Skin epidermis (tissue), 12 donors: ENCODE measurements at regions not wholly inside any gene's neighbourhood (a gene's known extent, or its start where the extent isn't known, plus 50 kb on each side); places are given as distances from the start of the nearest gene placed in this dataset.
"Not testable (repeated sequence)": the region's sequence is repeated elsewhere in the genome, so short reads cannot be mapped to it uniquely, and the experiment has no call there.

Experiments
- H3K27ac ChIP-seq, 21 experiments: fragments of 200-600 bp; sonication (generic) in 11 of 21; one replicate each; pipeline ENCODE4 v1.5.0; 2020; ENCODE audit warnings: mild to moderate bottlenecking in 3 of 21, inconsistent platforms in 2 of 21, moderate library complexity in 2 of 21
- H3K4me3 ChIP-seq, 7 experiments: fragments of 200-600 bp; sonication (generic) in 2 of 7; one replicate each; pipeline ENCODE4 v1.5.0; 2020; ENCODE audit warnings: inconsistent platforms in 2 of 7, mild to moderate bottlenecking in 2 of 7, moderate library complexity in 1 of 7

- H3K27ac ChIP-seq, result peak overlapping the region in 2 of 21 experiments; percentile 21 to 25
- H3K4me3 ChIP-seq, result no peak overlapping the region
These were observed 86.7 kb upstream of the STMND1 start for GRCh38 chr6:17015144-17015543.

DNA sequence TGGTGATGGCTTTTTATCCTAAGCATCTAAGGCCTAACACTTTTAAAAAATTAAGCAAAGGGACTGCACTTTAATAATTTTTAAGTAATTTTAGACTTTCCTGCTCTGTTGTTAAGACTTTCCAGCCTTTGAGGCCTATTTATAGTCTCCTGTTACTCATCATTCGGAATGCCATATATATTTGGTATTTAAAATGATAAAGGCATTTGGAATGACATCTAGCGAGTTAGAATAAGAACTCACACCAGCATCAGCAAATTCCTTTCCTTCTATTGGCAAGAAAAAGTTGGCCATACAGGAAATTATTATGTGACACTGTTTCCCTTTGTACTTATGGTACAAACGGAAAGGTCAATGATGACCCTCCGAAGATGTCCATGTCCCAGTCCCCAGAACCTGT is 88.1 kb upstream of the STMND1 start:
- peak overlapping the region in 1 of 21 experiments; percentile 37 for H3K27ac ChIP-seq

GRCh38 chr6:17012421-17013225 is 89.2 kb upstream of the STMND1 start:
- peak overlapping the region in 1 of 21 experiments; percentile 37 for H3K27ac ChIP-seq
- H3K4me3 ChIP-seq, result no peak overlapping the region

More for the DNA sequence above, 88.1 kb upstream of the STMND1 start:
- no peak overlapping the region for H3K4me3 ChIP-seq

DNA sequence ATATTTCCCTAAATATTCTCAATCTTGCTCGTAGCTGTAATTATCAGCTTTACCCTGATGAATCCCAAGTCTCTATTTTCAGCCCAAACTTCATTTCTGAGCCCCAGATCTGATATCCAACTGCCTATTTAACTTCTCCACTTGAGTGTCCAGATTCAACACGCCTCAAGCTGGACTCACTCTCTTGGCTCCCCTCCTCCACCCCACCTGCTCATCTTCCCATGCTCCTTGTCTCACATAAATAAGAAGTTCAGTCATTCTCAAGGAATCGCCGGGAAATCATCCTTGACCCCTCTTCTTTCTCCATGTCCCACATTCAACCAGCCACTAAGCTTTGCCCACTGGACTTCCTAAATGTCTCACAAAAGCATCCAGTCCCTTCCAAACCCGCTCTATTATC is 89.9 kb upstream of the STMND1 start:
- H3K27ac ChIP-seq, result no peak overlapping the region
- H3K4me3 ChIP-seq, result no peak overlapping the region

DNA sequence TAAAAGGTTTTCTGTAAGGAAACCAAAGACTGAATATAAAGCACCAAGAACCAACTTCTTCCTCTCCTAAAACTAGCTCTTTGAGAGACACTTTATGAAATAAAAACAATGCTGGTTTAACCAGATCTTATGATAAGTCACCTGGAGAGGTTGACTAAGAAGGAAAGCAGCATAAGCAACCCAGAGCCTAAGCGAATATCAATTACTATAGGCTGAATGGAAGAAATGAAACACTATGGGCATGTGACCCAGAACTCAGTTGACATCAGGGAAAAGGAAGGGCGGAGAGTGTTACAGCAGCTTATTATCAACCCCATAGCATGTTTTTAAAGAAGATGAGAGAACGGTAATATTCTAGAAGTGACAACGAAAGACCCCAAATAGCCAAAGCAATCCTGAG is 94.1 kb upstream of the STMND1 start:
- H3K4me3 ChIP-seq, result no peak overlapping the region
- H3K27ac ChIP-seq, result no peak overlapping the region

GRCh38 chr6:17006543-17006942 is 95.3 kb upstream of the STMND1 start:
- H3K4me3 ChIP-seq, result no peak overlapping the region
- no peak overlapping the region for H3K27ac ChIP-seq

- H3K4me3 ChIP-seq, result no peak overlapping the region
- peak overlapping the region in 1 of 21 experiments; percentile 20 for H3K27ac ChIP-seq
These were observed 97.6 kb upstream of the STMND1 start for GRCh38 chr6:17004269-17004668.

- H3K4me3 ChIP-seq, result no peak overlapping the region
- no peak overlapping the region for H3K27ac ChIP-seq
These were observed 99.7 kb upstream of the STMND1 start for GRCh38 chr6:17002123-17002522.

DNA sequence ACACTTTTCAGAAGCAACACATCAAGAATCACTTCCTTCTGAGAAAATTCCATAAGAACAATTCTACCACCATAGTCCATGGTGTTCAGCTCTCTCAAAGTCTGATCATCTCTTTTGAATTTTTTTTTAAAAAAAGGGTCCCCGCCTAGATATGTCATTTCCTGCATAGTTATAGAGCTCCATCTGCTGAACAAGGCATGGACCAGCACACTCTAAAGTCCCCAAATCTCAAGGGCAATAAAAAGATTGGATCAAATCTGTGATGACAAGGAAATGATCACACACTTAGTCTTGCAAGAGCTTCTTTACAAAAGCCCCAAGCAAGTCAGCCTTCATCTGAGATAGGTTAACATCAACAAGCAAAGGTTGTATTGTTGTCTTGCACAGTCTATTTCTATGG is 100.7 kb upstream of the STMND1 start:
- no peak overlapping the region for H3K27ac ChIP-seq
- H3K4me3 ChIP-seq, result no peak overlapping the region

DNA sequence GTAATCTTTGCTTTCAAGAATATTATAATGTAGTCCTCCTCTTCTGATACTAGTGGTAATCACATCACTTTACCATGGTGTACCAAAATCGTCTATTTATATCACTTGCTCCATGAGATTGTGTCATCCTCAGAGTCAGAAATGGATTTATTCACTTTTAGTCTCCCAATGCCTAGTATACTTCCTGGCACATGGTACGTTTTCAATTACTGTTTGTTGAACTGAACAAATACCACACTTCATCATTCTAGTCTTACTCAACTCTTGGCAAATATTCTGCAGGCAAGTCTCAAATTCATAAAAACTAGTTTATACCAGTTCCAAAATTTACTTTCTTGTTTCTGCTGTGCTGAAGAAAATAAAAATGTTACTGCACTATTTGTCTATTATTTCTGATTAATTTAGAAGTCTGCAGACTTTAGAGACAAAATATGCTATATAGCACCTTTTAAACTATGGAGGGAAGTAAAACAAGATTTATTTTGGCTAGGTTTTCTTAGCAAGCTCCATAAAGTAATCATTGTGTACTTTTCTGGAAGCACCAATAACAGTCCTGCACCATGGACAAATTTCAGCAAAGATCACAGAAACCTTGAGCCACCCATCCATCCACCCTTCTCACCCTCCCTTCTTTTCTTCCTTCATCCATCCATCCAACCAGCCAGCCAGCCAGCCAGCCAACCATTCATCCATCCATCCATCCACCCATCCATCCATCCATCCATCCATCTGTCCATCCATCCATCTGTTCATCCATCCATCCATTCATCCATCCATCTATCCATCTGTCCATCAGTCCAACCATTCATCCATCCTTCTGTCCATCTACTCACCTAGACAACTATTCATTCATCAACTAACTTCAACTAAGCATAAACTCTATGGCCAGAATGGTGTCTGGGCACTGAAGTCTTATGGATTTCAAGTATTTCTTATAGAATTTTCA is 102.1 kb upstream of the STMND1 start:
- Histone ChIP-seq H3K27ac (peak overlapping the region in 2 of 21 experiments; percentile 20 to 42), H3K4me3 (no peak overlapping the region)

DNA sequence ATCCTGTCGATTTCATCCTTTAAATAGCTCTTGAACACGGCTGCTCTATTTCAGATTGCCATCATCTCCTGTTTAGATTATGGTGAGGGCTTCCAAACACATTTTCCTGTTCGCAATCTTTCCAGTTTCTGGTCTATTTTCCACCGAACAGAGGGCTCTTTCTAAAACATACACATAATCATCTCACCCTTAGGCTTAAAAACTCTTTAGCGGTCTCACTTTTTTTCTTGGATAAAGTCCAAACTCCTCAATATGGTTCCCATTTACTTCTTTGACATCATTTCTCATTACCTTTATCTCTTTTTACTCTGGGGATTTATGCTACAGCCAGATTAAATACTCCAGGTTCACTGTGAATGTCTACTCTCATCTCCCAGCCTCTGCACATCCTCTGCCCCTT is 103.4 kb upstream of the STMND1 start:
- no peak overlapping the region for H3K27ac ChIP-seq
- no peak overlapping the region for H3K4me3 ChIP-seq

DNA sequence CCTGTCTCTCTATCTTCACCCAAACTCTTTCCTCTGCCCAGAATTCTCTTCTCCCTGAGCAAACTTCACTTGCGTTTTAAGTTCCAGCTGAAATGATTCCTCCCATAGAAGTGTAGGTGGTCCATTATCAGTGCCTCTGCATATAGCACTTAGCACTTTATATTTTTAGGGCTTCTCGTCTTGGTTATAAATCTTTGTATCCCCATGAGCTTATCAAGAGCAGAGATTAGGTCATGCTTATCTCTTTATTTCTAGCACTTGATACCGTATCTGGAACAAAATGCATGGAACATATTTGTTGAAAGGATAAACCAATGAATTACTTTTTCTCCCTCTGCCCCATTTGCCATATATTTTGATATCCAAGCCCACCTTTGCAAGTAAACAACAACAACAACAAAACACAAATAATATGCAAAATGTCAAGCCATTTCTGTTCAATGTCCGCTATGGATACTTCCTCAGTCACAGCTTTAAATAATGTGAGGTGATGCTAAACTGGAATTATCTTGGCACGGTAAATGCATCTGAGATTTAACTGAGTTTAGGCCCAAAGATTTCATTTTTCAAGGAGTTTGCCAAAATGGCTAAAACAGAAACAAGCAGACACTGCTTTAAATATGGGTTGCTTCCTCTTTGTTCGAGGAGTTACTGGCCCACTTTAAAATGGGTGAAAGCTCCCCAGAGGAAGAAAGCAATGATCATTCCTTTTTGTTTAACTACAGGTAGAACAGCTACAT is 106.2 kb upstream of the STMND1 start:
- Histone ChIP-seq H3K27ac (no peak overlapping the region), H3K4me3 (no peak overlapping the region)

DNA sequence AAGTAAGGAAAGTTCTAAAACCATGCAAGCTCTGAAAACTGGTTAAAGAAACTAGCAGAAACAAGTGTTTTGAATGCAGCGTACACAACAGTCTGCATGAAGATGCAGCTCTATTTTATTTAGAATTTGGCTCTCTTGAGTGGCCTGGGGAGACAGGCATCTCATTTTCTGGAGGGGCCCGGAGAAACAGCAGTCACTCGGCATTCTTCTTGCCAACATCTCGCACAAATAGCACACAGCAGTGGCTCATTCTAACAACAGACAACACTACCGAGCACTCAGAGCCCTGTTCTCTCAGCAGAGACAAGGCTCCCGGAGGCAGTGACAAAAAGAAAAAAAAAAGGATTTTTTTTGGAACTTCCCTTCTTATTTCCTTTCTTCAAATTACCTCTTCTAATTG is 108.5 kb upstream of the STMND1 start:
- Histone ChIP-seq H3K4me3 (no peak overlapping the region), H3K27ac (no peak overlapping the region)

DNA sequence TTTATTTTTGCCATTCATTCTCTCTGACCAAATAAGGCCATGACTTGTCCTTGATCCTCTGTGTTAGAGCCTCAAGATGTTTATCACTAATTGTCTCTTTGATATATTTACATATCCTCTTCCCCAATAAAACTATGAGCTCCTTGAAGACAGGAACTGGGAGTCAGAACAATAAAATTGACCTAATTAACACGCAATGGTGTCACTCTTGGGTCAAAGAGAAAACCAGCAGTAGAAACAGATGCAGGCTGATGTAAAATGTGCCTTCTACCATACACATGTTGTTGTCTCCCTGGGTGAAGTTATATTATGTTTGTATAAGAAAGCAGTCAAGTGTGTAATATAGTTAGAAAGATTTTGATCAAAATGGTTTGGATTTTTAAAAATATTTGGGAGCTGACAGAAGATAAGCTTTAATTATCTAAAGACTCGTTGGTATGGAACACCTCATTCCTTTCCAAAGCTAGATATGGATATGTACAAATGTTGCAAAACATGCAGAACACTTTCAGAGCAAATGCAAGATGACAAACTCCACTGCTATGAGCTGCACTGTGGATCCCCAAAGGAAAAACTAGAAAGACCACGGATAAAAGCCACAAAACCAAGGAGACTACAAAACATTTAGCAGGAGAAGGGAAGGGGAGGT is 109.7 kb upstream of the STMND1 start:
- Histone ChIP-seq H3K27ac (no peak overlapping the region), H3K4me3 (no peak overlapping the region)

DNA sequence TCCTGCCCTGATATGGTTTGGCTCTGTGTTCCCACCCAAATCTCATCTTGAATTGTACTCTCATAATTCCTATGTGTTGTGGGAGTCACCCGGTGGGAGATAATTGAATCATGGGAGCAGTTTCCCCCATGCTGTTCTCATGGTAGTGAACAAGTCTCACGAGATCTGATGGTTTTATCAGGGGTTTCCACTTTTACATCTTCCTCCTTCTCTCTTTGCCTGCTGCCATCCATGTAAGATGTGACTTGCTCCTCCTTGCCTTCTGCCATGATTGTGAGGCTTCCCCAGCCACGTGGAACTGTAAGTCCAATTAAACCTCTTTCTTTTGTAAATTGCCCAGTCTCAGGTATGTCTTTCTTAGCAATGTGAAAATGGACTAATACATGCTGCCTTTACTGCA is 111.9 kb upstream of the STMND1 start:
- not testable (repeated sequence) for H3K27ac ChIP-seq, H3K4me3 ChIP-seq

GRCh38 chr6:16989382-16989781 is 112.5 kb upstream of the STMND1 start:
- H3K4me3 ChIP-seq, result no peak overlapping the region

DNA sequence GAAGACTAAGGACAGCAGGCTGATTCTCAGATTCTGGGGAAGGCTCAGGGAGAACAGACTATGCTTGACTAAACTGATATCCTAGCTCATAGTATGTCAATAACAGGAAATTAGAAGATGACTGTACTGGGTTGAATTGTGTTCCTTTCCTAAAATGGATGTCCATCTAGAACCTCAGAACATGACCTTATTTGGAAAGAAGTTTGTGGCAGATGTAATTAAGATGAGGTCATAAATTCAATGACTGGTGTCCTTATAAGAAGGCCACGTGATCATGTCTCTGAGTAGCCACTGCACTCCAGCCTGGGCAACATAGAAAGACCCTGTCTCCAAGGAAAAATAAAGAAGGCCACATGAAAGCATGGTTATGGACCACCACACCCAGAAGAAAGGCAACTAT is 113.9 kb upstream of the STMND1 start:
- no peak overlapping the region for H3K27ac ChIP-seq
- H3K4me3 ChIP-seq, result no peak overlapping the region

More at GRCh38 chr6:16989382-16989781, 112.5 kb upstream of the STMND1 start:
- no peak overlapping the region for H3K27ac ChIP-seq

DNA sequence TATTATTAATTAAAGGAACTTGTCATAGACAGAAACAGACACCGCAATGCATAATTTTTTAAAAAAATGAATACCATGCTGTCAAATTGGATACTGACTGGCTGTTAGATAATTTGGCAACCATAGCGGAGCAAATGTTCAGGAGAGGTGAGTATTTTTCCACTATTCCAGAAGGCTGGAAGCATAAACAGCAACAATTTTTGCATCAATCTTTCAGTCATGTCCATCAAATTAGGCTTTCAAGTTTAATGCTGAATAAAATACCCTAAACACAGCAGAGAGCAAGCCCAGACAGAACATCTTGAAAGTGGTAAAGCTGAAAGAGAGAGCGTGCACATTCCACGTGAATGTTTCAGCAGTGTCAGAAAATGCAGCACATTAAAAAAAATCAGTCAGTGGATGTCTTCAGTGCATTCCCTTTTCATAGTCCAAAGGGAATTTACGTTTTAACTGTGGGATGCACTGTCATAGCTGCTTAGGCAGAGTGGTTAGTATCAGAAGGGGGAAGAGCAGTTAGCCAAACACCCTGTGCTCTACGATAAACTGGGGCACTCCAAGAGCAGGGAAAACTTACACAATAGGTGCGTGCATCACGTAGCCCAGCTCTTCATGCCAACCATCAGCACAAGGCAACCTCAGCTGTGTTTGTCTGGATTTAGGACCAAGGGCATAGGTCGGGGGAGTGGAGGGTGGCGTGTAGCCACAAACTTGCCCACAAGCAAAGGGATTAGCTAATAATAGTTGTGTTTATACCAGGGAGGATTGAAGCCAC is 116.2 kb upstream of the STMND1 start:
- no peak overlapping the region for H3K4me3 ChIP-seq
- peak overlapping the region in 12 of 21 experiments; percentile 3 to 76 (median 34) for H3K27ac ChIP-seq

DNA sequence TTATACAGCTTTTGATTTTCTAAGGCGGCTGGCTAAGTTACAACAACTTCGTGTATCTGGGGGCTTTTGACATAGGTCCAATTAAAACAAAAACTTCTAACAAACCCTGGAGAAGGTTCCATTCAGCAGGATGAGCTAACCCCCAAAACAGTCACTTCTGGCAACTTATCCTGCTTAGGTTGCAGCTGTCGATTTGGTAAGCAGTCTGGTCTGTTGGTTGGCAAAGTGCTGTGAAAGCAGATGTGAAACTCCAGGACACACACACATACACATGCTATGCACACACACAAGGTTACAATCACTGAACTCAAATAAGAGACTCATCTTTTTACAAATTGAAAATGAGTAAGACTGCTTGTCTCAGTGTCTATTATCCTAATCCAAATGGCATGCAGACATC is 119.0 kb upstream of the STMND1 start:
- no peak overlapping the region for H3K4me3 ChIP-seq

More for the DNA sequence above, 119.0 kb upstream of the STMND1 start:
- H3K27ac ChIP-seq, result no peak overlapping the region
